HCT116 (cell line): ENCODE measurements at regions not wholly inside any gene's neighbourhood (a gene's known extent, or its start where the extent isn't known, plus 50 kb on each side); places are given as distances from the start of the nearest gene placed in this dataset.
"Not testable (repeated sequence)": the region's sequence is repeated elsewhere in the genome, so short reads cannot be mapped to it uniquely, and the experiment has no call there.

Source experiments
- ATAC-seq: fragments of 200-7000 bp; cut with Tn5 transposase; 2 replicates; pipeline ENCODE4 v1.9.1; 2020; ENCODE audit warnings: mild to moderate bottlenecking, moderate library complexity
- BruUV-seq: library from RNA; stranded (reverse); fragments of 400-500 nt; replicated peaks from 2 replicates; lab custom pipeline; 2021; lab: Mats Ljungman, UMichigan
- CTCF ChIA-PET: fragments of 300-600 bp; sonication (Branson Sonifier 250); formaldehyde crosslinking; loops from one replicate; lab custom pipeline; 2021; ENCODE audit warnings: antibody characterized with exemption; lab: Charles Lee
- POLR2A ChIA-PET: fragments of 300-600, 350-600 bp; sonication (Branson Sonifier 250); formaldehyde crosslinking; loops from one replicate; lab custom pipeline; 2021; ENCODE audit warnings: antibody characterized with exemption; lab: Charles Lee
- RAD21 ChIA-PET, 2 experiments: fragments of 300-600 bp; sonication (Branson Sonifier 250); formaldehyde crosslinking; loops; one replicate each; lab custom pipeline; 2023; ENCODE audit warnings: low total read pairs in 2 of 2; ENCODE audit not compliant: uncharacterized antibody in 2 of 2, unreplicated experiment in 2 of 2, low non-redundant PET in 1 of 2; lab: Charles Lee
- DNase-seq: peaks from one replicate; pipeline ENCODE4 v3.0.0-alpha.2; 2010; ENCODE audit warnings: low read depth, low spot score
- H2AFZ ChIP-seq: fragments of 200-600 bp; shearing (Covaris generic), sonication (generic); 2 replicates; pipeline ENCODE4 v1.6.1; 2017; ENCODE audit warnings: low read depth, mixed run types, mixed read lengths, antibody characterized with exemption, low read length; ENCODE audit not compliant: poor library complexity, severe bottlenecking
- H3K27ac ChIP-seq: 2 replicates; pipeline ENCODE4 v1.5.1; 2012; ENCODE audit warnings: low read depth, low read length
- H3K27me3 ChIP-seq: fragments of 200-600 bp; sonication (generic); 2 replicates; pipeline ENCODE4 v1.6.1; 2016; ENCODE audit warnings: mixed run types, low read length, mixed read lengths; ENCODE audit not compliant: insufficient read depth
- H3K36me3 ChIP-seq, 2 experiments: fragments of 200-500 bp in 1 of 2; fragments of 200-600 bp in 1 of 2; sonication (Bioruptor generic) in 1 of 2; sonication (generic) in 1 of 2; 2 replicates each; pipeline versions ENCODE4 v1.5.1 to v1.6.1; 2014 to 2016; ENCODE audit warnings: low read length in 2 of 2, inconsistent platforms in 1 of 2, mixed read lengths in 1 of 2, mixed run types in 1 of 2; ENCODE audit not compliant: insufficient read depth in 2 of 2, control insufficient read depth in 1 of 2
- H3K4me1 ChIP-seq, 2 experiments: fragments of 200-600 bp in 1 of 2; sonication (generic) in 1 of 2; 2 replicates each; pipeline versions ENCODE4 v1.5.1 to v1.6.1; 2012 to 2017; ENCODE audit warnings: low read length in 2 of 2, inconsistent platforms in 1 of 2, mild to moderate bottlenecking in 1 of 2, mixed read lengths in 1 of 2, mixed run types in 1 of 2, moderate library complexity in 1 of 2; ENCODE audit not compliant: insufficient read depth in 2 of 2, control insufficient read depth in 1 of 2
- H3K4me2 ChIP-seq: fragments of 200-600 bp; sonication (generic); 2 replicates; pipeline ENCODE4 v1.6.1; 2017; ENCODE audit warnings: mixed run types, low read length, mixed read lengths
- H3K4me3 ChIP-seq, 2 experiments: fragments of 200-600 bp in 1 of 2; sonication (generic) in 1 of 2; replicated peaks in 1 of 2; 2 replicates each; pipeline ENCODE4 v1.5.1; 2011 to 2016; ENCODE audit warnings: low read length in 2 of 2, control low read depth in 1 of 2, low read depth in 1 of 2, mild to moderate bottlenecking in 1 of 2, mixed read lengths in 1 of 2, mixed run types in 1 of 2
- H3K79me2 ChIP-seq: fragments of 200-600 bp; sonication (generic); 2 replicates; pipeline ENCODE4 v1.6.1; 2017; ENCODE audit warnings: mild to moderate bottlenecking, mixed run types, low read length, moderate library complexity, mixed read lengths; ENCODE audit not compliant: insufficient read depth
- H3K9ac ChIP-seq: fragments of 200-600 bp; sonication (generic); 2 replicates; pipeline ENCODE4 v1.6.1; 2016; ENCODE audit warnings: low read length, mixed read lengths
- H3K9me2 ChIP-seq: fragments of 200-600 bp; sonication (generic), shearing (Covaris generic); 2 replicates; pipeline ENCODE4 v1.6.1; 2017; ENCODE audit warnings: mixed run types, mild to moderate bottlenecking, moderate library complexity; ENCODE audit not compliant: insufficient read depth
- H3K9me3 ChIP-seq, 2 experiments: fragments of 200-500 bp in 1 of 2; fragments of 200-600 bp in 1 of 2; sonication (Bioruptor generic) in 1 of 2; sonication (generic) in 1 of 2; 2 replicates each; pipeline ENCODE4 v1.6.1; 2014 to 2017; ENCODE audit warnings: low read length in 2 of 2, mixed read lengths in 2 of 2, inconsistent platforms in 1 of 2, low read depth in 1 of 2, mild to moderate bottlenecking in 1 of 2, mixed run types in 1 of 2, moderate library complexity in 1 of 2; ENCODE audit not compliant: control insufficient read depth in 1 of 2, insufficient read depth in 1 of 2
- H4K20me1 ChIP-seq: fragments of 200-600 bp; sonication (generic), shearing (Covaris generic); 2 replicates; pipeline ENCODE4 v1.6.1; 2017; ENCODE audit warnings: mixed run types, mild to moderate bottlenecking, moderate library complexity; ENCODE audit not compliant: insufficient read depth
- CBX3 ChIP-seq: IDR thresholded peaks from 2 replicates; pipeline ENCODE4 v1.6.1; 2012; ENCODE audit warnings: low read depth
- POLR2A ChIP-seq: IDR thresholded peaks from 2 replicates; pipeline ENCODE4 v1.7.0; 2011; ENCODE audit warnings: borderline replicate concordance; ENCODE audit not compliant: insufficient read depth, insufficient read length; ENCODE audit errors: extremely low read depth
- RAD21 ChIP-seq: IDR thresholded peaks from 2 replicates; pipeline ENCODE4 v1.6.1; 2012; ENCODE audit warnings: low read depth, mild to moderate bottlenecking
- SIN3A ChIP-seq: IDR thresholded peaks from 2 replicates; pipeline ENCODE4 v1.6.1; 2012; ENCODE audit warnings: low read depth
- SP1 ChIP-seq: IDR thresholded peaks from 2 replicates; pipeline ENCODE4 v1.6.1; 2012; ENCODE audit warnings: low read depth
- SRF ChIP-seq: IDR thresholded peaks from 2 replicates; pipeline ENCODE4 v1.6.1; 2012; ENCODE audit warnings: low read depth
- ZFX ChIP-seq: fragments of 450-650 bp; IDR thresholded peaks from 2 replicates; pipeline ENCODE4 v1.6.1; 2017
- intact Hi-C: fragments of 100-400 bp; cut with micrococcal nuclease; formaldehyde crosslinking; loops from 2 replicates; pipeline ENCODE4 v1.10.0; 2022
- TF ChIP-seq, protein P1 (sequence below): IDR thresholded peaks from 2 replicates; pipeline ENCODE4 v1.6.1; 2012
- TF ChIP-seq, protein P2 (sequence below): IDR thresholded peaks from 2 replicates; pipeline ENCODE4 v1.6.1; 2012

DNA sequence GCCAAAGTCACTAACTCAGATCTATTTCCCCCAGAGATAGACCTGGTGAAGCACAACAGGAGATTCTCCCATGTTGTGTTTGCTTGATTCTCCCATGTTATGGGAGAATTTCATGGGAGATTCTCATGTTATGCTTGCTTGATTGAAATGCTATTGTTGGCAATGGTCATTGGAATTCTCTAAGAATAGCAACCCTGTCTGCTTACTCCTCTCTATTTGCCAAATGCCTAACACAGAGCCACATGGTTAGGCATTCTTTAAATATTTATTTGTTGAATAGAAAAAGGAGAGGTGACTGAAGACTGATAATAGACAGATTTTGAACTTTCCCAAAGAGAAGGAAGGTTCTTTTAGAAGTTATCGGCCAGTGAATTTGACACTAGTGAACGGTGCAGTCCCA is 111.5 kb upstream of the MPHOSPH6 start:
- intact Hi-C loops, result no loop called here
- Histone ChIP-seq H3K27ac (no peak overlapping the region), H2AFZ (no peak overlapping the region), H3K9me2 (no peaks in the 10 kb centered on the region), H3K4me2 (no peak overlapping the region), H3K27me3 (peaks cover 31% of the 10 kb centered on the region), H3K9ac (no peak overlapping the region), H3K36me3 (no peaks in the 10 kb centered on the region), H4K20me1 (no peaks in the 10 kb centered on the region), H3K79me2 (no peaks in the 10 kb centered on the region), H3K4me3 (no peak overlapping the region), H3K9me3 (no peaks in the 10 kb centered on the region), H3K4me1 (no peaks in the 10 kb centered on the region)
- ATAC-seq (no peak), DNase-seq (no peak)
- ChIA-PET CTCF (no interaction called here), POLR2A (no interaction called here), RAD21 (no interaction called here)
- no peak for TF ChIP-seq CBX3
- TF ChIP-seq SRF, result no peak
- TF ChIP-seq, protein P1, sequence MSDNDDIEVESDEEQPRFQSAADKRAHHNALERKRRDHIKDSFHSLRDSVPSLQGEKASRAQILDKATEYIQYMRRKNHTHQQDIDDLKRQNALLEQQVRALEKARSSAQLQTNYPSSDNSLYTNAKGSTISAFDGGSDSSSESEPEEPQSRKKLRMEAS, result no peak
- no peak for TF ChIP-seq SIN3A
- BruUV-seq, result no TSS peak

DNA sequence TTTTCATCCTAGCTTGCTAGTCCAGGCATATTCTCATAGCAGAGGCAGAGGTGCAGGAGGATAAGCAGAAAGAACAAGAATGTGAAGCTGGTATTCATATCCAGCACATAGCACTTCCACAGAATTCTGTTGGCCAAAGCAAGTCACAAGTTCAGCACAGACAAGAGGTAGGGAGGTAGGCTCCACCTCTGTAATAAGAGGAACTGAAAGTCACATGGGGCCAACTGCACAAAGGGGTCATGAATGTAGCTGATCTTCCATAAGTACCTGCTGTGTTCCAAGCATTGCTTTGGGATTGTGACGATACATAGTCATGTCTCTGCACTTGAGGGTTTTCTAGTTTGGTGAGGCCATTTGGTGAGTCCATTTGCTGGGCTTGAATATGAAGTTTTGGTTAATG is 110.8 kb upstream of the MPHOSPH6 start:
- TF ChIP-seq, protein P2, sequence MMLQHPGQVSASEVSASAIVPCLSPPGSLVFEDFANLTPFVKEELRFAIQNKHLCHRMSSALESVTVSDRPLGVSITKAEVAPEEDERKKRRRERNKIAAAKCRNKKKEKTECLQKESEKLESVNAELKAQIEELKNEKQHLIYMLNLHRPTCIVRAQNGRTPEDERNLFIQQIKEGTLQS, result no peak
- TF ChIP-seq RAD21 (no peak), POLR2A (no peak), ZFX (no peak), SP1 (no peak), SRF (no peak)
- TF ChIP-seq, all 23 proteins: peak for 0
- ATAC-seq, result no peak
- no TSS peak for BruUV-seq
- H4K20me1 ChIP-seq, result no peaks in the 10 kb centered on the region
- no peaks in the 10 kb centered on the region for H3K4me1 ChIP-seq
- ChIA-PET POLR2A (no interaction called here), CTCF (no interaction called here), RAD21 (no interaction called here)
- no peak for DNase-seq
- no peak overlapping the region for H3K9ac ChIP-seq
- H3K79me2 ChIP-seq, result no peaks in the 10 kb centered on the region
- no peak overlapping the region for H3K4me3 ChIP-seq
- no peak overlapping the region for H2AFZ ChIP-seq
- no peaks in the 10 kb centered on the region for H3K9me3 ChIP-seq
- H3K27me3 ChIP-seq, result peaks cover 24% of the 10 kb centered on the region
- H3K27ac ChIP-seq, result no peak overlapping the region
- intact Hi-C loops, result no loop called here
- no peak overlapping the region for H3K4me2 ChIP-seq
- no peaks in the 10 kb centered on the region for H3K36me3 ChIP-seq
- H3K9me2 ChIP-seq, result no peaks in the 10 kb centered on the region

DNA sequence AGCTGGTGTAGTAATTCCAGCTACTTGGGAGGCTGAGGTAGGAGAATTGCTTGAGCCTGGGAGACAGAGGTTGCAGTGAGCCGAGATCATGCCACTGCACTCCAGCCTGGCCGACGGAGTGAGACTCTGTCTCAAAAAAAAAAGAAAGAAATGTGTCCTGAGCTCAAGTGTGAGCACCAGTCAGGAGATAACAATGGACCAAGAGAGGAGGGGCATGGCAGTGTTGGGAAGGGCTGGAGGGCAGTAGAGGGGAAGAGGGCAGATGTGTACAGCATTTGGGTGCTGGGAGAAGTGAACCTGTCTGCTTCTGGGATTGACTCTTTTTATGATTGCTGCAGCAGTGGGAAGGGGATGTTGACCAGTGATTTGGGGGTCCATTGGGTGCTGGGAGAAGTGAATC is 105.3 kb upstream of the MPHOSPH6 start:
- H3K79me2 ChIP-seq, H3K4me3 ChIP-seq, H3K9ac ChIP-seq, H3K27ac ChIP-seq, BruUV-seq, H4K20me1 ChIP-seq, H3K9me3 ChIP-seq, H3K4me1 ChIP-seq, DNase-seq, H3K4me2 ChIP-seq, ATAC-seq, H3K36me3 ChIP-seq, H3K9me2 ChIP-seq, POLR2A ChIA-PET, H2AFZ ChIP-seq, RAD21 ChIA-PET, intact Hi-C loops: not testable (repeated sequence)
- CTCF ChIA-PET, result interaction anchor here (4.0 kb wide), 1 partner anchor 12 kb away, joined by 22 read pairs; no protein-coding TSS in a partner anchor
- H3K27me3 ChIP-seq, result peaks cover 32% of the 10 kb centered on the region
